ENCODE measurements at regions not wholly inside any gene's neighbourhood (a gene's known extent, or its start where the extent isn't known, plus 50 kb on each side); places are given as distances from the start of the nearest gene placed in this dataset.
A peak's percentile ranks its signal among the peaks of the same experiment; 100 is the strongest.
"Not testable (repeated sequence)": the region's sequence is repeated elsewhere in the genome, so short reads cannot be mapped to it uniquely, and the experiment has no call there.

- FAIRE-seq; DNase-seq (ENCODE audit: insufficient read length, low spot score): not testable (repeated sequence)
These were observed 657.7 kb downstream of the PRIM2 start for GRCh38 chr6:57975127-57975526.

- not testable (repeated sequence) for DNase-seq (ENCODE audit: insufficient read length, low spot score); FAIRE-seq
These were observed 658.9 kb downstream of the PRIM2 start for GRCh38 chr6:57976371-57976770.

GRCh38 chr6:57983603-57984002 lies 666.2 kb downstream of the PRIM2 start:
- not testable (repeated sequence) for FAIRE-seq

GRCh38 chr6:57984575-57984974 lies 667.1 kb downstream of the PRIM2 start:
- not testable (repeated sequence) for DNase-seq (ENCODE audit: insufficient read length, low spot score); FAIRE-seq

More at GRCh38 chr6:57983603-57984002, 666.2 kb downstream of the PRIM2 start:
- not testable (repeated sequence) for DNase-seq (ENCODE audit: insufficient read length, low spot score)

- FAIRE-seq; DNase-seq (ENCODE audit: insufficient read length, low spot score): not testable (repeated sequence)
These were observed 668.3 kb downstream of the PRIM2 start for GRCh38 chr6:57985734-57986133.

- DNase-seq (ENCODE audit: insufficient read length, low spot score) = not testable (repeated sequence)
- FAIRE-seq = peak; percentile 75
These were observed 669.2 kb downstream of the PRIM2 start for GRCh38 chr6:57986584-57986983.

GRCh38 chr6:57989520-57990080 lies 672.2 kb downstream of the PRIM2 start:
- DNase-seq (ENCODE audit: insufficient read length, low spot score); FAIRE-seq: not testable (repeated sequence)

- FAIRE-seq = peak; percentile 90
- not testable (repeated sequence) for DNase-seq (ENCODE audit: insufficient read length, low spot score)
These were observed 681.6 kb downstream of the PRIM2 start for GRCh38 chr6:57998858-57999619.

- not testable (repeated sequence) for DNase-seq (ENCODE audit: insufficient read length, low spot score); FAIRE-seq
These were observed 682.8 kb downstream of the PRIM2 start for GRCh38 chr6:58000233-58000632.

- FAIRE-seq = not testable (repeated sequence)
These were observed 686.2 kb downstream of the PRIM2 start for GRCh38 chr6:58003417-58004167.

GRCh38 chr6:58007334-58008000 lies 690.0 kb downstream of the PRIM2 start:
- DNase-seq (ENCODE audit: insufficient read length, low spot score); FAIRE-seq: not testable (repeated sequence)

More at GRCh38 chr6:58003417-58004167, 686.2 kb downstream of the PRIM2 start:
- DNase-seq (ENCODE audit: insufficient read length, low spot score) = not testable (repeated sequence)

- not testable (repeated sequence) for FAIRE-seq; DNase-seq (ENCODE audit: insufficient read length, low spot score)
These were observed 690.5 kb downstream of the PRIM2 start for GRCh38 chr6:58008001-58008335.

GRCh38 chr6:58011954-58012600 lies 694.6 kb downstream of the PRIM2 start:
- DNase-seq (ENCODE audit: insufficient read length, low spot score); FAIRE-seq: not testable (repeated sequence)

- FAIRE-seq; DNase-seq (ENCODE audit: insufficient read length, low spot score): not testable (repeated sequence)
These were observed 699.2 kb downstream of the PRIM2 start for GRCh38 chr6:58016614-58017013.

GRCh38 chr6:58028188-58028587 lies 710.8 kb downstream of the PRIM2 start:
- FAIRE-seq = not testable (repeated sequence)

GRCh38 chr6:58038213-58038612 lies 720.8 kb downstream of the PRIM2 start:
- not testable (repeated sequence) for DNase-seq (ENCODE audit: insufficient read length, low spot score); FAIRE-seq

More at GRCh38 chr6:58028188-58028587, 710.8 kb downstream of the PRIM2 start:
- DNase-seq (ENCODE audit: insufficient read length, low spot score) = not testable (repeated sequence)

GRCh38 chr6:58046584-58046983 lies 729.2 kb downstream of the PRIM2 start:
- DNase-seq (ENCODE audit: insufficient read length, low spot score); FAIRE-seq: not testable (repeated sequence)

- not testable (repeated sequence) for FAIRE-seq; DNase-seq (ENCODE audit: insufficient read length, low spot score)
These were observed 730.0 kb downstream of the PRIM2 start for GRCh38 chr6:58047389-58047788.

- FAIRE-seq; DNase-seq (ENCODE audit: insufficient read length, low spot score): not testable (repeated sequence)
These were observed 730.4 kb downstream of the PRIM2 start for GRCh38 chr6:58047865-58048264.

Measured in HTR-8/SVneo (cell line).